GM19372 (cell line): ENCODE measurements at regions not wholly inside any gene's neighbourhood (a gene's known extent, or its start where the extent isn't known, plus 50 kb on each side); places are given as distances from the start of the nearest gene placed in this dataset.

Experiments
- ATAC-seq: cut with Tn5 transposase; IDR thresholded peaks from one replicate; pipeline ENCODE4 v1.9.1; 2021; ENCODE audit warnings: mild to moderate bottlenecking, low read depth, moderate library complexity; ENCODE audit not compliant: unreplicated experiment

DNA sequence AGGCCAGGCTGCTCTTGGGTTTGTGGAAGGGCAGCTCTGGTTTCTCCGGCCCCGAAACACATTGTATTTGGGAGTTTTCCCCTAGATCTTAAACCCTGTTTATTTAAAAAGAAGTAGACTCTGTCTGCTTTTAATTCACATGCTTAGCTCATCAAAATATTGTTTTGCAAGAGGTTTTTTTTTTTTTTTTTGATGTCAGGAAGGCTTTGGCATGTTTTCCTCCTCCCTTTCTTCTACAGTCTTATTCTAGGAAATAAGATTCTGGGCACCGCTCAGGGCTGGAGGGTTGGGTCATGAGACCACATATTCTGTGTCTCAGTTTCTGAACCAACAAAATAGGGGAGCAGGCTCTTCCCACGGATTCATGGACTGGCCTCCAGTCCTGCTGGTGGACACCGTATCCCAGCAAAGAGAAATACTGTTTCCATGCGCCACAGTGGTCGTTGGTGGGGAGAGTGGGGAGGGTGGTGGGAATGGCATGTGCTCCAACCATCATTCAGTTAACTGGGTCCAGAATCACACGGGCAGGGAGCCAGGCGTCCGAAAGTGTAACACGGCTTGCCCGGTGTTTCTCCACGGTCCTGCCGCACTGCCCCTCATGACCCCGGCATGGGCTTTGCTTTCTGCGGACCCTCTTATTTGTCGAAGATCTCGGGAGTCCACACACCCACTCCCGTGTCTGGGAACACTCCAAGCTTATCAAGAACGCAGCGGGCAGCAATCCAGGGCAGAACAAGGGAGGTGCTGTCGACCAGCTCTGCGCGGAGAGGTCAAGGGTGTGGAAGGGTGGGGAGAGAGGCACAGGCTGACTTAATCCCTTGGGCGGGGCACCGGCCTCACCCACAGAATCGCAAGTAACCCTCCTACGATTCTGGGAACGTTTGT lies 176.7 kb downstream of the GLI2 start:
- ATAC-seq = no peak

- no peak for ATAC-seq
These were observed 178.5 kb downstream of the GLI2 start for GRCh38 chr2:120913972-120914838.

GRCh38 chr2:120914839-120915521 lies 179.3 kb downstream of the GLI2 start:
- ATAC-seq = no peak

DNA sequence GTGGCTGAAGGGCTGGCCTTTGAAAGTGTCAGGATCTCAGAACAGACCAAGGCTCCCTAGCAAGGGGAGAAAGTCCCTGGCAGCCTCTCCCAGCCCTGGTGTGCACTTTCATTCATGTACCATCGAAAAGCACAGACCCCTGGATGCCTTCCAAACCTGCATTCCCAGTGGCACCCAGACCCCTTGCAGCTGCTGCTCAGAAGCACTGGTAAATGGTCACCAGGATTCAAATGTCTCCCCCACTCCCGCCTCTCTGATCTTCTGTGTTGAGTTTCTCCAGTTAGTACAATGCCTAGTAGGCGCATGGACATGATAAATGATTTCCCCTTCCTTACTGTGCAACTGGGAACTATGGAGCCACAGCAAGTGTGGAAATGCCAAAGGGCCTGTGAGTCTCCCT lies 180.0 kb downstream of the GLI2 start:
- ATAC-seq = no peak

GRCh38 chr2:120916446-120916845 lies 180.8 kb downstream of the GLI2 start:
- no peak for ATAC-seq

DNA sequence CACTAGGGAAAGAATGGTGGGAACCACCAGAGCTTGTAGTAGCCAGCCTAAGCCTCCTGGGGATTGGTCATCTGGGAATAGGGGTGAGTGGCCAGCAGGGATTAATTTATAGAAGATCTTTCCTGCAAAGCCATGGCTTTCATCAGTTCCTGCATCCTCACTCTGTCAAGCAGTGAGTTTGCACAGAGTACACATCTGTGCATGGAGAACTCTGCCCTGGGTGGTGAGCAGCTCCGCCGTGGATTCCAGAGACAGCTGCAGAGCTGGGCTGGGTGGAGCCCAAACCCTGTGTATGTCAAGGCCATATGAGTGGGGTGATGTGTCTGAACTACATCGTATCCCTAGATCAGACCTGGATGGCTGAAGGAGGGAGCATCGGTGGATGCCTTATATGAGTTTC lies 182.2 kb downstream of the GLI2 start:
- ATAC-seq = no peak

DNA sequence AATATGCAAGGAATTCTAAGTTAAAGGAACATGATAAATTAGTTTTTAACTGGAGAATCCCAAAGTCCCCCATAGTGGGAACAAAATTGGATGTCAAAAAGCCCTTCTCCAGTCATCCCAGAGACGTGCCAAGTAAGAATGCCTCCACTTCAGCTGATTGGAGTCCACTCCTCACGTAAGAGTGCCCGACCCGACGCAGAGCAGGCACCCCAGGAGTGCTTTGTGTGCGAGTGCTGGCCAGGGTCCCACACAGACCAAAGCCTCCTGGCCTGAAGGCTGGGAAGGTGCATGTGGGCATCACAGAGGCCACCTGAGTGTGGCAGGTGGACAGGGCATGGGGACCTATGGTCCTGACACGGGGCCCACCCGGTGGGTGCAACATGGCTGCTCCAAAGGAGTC lies 183.5 kb downstream of the GLI2 start:
- no peak for ATAC-seq

DNA sequence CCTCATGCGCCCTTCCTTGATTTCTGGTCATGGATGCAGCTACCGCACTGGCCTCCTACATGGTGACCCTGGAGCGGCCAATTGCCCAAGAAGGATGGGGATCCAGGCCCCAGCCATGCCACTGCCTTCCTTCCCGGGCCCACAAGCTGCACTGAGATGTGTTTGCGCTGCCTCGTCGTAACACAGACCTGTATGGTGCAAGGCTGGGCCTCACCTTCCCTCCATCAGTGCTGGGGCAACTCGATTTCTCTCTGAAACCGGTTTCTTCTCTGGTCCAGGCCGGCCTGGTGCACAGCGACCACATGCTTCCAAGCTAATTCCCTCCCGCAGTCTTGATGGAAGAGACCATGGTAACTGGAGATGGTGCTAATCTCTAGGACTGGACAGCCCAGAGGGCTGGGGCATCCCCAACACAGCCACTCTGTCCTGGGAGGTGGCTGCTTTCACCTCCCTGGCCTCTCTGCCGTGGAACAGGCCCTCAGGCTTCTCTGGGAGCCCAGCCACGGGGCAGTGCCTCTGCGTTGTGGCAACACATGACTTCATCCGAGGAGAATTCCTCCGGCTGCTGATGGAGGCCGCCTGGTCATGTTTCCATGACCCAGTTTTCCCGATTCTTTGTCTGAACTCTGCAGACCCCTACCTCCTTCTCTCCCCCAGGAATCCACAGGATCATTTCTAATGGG lies 184.2 kb downstream of the GLI2 start:
- no peak for ATAC-seq

GRCh38 chr2:120920454-120921148 lies 184.9 kb downstream of the GLI2 start:
- ATAC-seq = no peak

DNA sequence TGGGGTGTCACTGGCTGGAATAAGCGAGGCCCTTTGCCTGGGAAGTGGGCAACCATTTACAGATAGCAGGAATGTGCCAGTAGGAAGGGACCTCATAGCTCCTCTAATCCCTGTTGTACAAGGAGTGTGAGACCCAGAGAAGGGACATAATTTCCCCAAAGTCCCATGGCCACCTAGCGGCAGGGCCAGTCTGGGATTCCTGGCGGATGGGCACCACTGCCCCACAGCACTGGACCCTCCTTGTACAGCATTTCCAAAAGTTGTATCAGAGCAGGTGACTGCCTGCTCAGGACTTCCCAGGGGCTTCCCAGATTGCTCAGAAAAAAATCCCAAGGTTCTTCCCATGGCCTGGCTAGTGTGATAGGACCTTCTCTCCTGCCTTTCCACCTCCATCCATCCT lies 185.8 kb downstream of the GLI2 start:
- ATAC-seq = no peak

DNA sequence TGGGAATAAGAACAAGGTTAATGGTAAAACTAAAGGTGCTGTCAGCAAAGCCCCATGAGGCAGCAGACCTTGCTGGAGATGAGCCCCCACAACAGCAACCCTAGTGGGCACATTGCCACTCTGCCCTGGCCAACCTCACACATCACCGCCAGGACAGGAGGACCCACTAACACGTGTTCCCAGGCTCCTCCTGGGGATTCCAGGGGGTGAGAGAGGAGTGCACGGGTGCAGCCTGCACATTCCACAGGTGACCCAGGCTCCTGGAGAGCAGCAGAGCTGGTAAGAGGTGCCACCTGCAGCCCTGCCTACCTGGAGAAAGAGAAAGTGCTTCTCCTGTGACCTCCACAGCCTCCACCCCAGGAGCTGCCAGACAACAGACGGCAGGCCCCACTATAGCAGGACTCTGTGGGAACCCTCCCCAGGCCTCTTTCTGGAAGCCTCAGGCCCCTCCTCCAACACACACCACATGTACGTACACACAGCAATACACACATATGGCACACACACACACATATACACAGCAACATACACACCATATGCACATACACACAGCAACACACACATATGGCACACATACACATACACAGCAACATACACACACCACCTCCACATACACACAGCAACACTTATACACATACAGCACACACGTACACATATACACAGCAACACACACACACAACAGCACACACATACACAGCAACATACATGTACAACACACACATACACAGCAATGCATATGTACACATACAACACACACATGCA lies 187.1 kb downstream of the GLI2 start:
- no peak for ATAC-seq

DNA sequence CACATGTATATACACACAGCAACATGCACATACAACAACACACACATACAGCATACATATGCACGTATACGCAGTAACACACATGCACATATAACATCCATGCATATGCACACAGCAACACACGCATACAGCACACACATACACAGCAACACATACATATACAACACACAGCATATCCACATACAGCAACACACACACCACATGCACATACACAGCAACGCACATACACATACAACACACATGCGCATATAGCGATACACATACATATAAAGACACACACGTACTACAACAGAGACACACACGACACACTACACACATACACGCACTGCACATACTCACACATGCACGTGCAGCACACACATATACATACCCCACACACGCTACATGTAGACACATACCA lies 187.8 kb downstream of the GLI2 start:
- ATAC-seq = no peak

DNA sequence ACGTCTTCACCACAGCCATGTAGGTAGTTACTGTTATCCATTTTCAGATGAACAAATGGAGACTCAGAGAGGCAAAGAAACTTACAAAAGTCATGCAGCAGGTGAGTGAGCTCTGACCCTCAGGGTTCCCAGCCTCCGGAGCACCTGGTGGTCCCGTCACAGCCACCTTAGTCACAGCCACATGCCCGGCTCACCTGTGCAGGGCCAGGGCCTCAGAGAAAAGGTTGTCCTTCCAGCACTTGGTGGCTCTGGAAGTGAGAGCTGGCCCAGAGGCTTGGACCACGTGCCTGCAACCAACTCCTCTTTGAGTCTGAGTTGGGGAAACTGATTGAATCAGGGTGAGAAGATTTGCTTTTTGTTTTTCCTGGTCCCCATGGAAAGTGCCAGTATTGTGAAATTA lies 189.3 kb downstream of the GLI2 start:
- no peak for ATAC-seq

- no peak for ATAC-seq
These were observed 191.0 kb downstream of the GLI2 start for GRCh38 chr2:120926463-120927264.

DNA sequence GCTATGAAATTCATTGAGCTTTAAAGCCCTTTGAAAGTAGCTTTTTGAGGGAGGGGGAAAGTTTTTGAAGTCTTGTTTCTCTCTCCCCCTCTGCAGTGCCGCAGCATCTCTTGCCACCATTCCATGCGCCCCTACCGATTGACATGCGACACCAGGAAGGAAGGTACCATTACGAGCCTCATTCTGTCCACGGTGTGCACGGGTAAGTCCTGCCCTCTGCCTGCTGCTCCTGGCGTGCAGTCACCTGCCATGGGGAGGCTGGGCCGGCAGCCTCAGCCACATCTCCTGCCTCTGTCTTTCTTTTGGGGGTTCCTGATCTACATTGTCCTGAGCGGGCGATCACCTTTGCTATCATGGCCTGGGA lies 191.6 kb downstream of the GLI2 start:
- ATAC-seq = no peak

GRCh38 chr2:120929829-120930228 lies 194.2 kb downstream of the GLI2 start:
- no peak for ATAC-seq

DNA sequence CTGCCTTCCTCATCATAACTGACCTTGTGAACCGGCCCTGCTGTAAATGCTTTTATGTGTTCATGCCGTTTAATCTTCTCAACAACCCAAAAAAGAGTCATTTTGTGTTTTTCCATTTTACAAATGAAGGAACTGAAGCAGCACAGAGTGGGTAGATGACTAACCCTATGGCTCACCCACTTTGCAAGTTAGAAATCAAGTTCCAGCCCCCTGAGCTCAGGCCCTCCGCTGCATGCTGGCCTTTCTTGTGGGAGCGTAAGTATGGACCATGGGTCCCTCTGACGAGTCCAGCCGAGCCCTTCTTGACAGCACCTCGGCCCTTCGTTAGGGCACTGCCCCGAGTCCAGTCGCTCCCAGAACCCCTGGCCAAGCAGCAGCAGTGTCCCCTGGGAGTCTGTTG lies 194.6 kb downstream of the GLI2 start:
- no peak for ATAC-seq

DNA sequence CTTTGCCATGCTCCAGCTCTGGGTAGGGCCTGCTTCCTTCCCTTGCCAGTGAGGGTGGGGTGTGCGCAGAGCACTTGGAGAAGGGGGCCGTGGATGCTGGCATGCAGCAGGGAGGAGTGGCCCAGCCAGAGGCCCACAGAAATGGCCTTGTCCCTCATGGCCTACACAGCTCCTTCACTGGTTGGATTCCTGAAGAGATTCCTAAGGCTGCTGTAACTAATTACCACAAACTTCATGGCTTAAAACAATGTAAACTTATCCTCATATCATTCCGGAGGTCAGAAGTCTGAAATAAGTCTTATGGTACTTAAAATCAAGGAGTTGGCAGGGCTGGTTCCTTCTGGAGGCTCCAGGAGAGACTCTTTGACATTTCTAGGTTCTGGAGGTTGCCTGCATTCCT lies 195.2 kb downstream of the GLI2 start:
- ATAC-seq = no peak
